Suppressor macrophage (primary cell): ENCODE measurements at regions not wholly inside any gene's neighbourhood (a gene's known extent, or its start where the extent isn't known, plus 50 kb on each side); places are given as distances from the start of the nearest gene placed in this dataset.
A peak's percentile ranks its signal among the peaks of the same experiment; 100 is the strongest.

Experiments used
- DNase-seq, 4 experiments: peaks; one replicate each; pipeline ENCODE4 v3.0.0-alpha.2; 2020 to 2022

- DNase-seq, result no peak
Measured at GRCh38 chr14:87087881-87088280, 905.1 kb downstream of the GALC start.

DNA sequence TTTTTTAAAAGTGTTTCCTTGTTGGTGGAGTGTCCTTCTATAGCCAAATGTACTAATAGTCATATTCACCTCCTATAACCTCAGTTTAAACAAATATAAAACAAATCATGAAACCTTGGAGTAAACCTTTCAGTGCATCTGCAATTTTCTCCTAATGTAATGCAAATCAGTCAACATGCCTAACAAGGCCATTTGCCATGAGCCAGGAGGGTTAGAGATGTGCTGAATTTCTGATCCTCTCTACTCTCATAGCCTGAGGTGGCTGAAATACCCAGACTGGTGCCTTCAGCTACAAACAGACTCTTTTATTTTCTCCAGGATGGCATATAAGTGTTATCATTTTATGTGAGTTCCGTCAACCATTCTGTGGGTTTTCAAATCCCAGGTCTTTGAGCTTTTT, 908.1 kb downstream of the GALC start:
- no peak for DNase-seq

GRCh38 chr14:87082917-87083316, 910.1 kb downstream of the GALC start:
- DNase-seq, result no peak

DNA sequence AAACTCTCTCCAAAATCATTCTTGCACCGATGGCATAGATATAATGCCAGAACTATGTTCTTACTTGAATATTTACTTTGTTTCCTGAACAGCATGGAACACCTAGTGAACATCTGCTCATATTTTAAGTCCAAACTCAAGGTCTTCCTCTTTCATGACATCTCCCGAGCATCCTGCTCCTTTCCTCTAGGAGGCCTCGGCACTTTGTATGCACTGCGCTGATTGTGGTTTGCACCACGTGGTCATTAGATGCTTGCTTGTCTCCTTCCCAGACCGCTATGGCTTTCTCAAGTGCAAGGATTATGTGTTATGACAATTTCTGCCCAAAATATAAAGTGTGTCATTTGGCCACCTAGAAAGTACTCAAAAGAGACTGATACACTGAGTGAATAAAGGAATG, 912.0 kb downstream of the GALC start:
- no peak for DNase-seq

- no peak for DNase-seq
Measured at GRCh38 chr14:87080146-87080545, 912.8 kb downstream of the GALC start.

DNA sequence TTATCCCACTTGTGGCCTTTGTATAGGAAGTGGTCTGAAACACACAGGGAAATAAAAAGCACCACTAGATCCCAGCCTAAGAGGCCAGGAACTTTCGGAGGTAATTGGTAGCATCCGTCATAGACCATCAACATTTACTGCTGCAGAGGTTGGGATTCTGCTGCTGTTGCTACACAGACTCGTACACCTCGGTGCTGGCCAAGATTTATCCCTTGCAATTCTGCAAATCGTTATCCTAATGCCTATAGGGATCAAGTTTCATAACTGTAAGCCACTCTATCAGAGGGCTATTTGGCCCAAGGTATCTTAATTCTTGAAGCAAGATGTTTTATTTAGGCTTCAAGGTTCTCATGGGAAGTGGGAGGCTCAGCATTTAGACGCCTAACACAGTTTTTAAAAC, 913.6 kb downstream of the GALC start:
- DNase-seq, result no peak

DNA sequence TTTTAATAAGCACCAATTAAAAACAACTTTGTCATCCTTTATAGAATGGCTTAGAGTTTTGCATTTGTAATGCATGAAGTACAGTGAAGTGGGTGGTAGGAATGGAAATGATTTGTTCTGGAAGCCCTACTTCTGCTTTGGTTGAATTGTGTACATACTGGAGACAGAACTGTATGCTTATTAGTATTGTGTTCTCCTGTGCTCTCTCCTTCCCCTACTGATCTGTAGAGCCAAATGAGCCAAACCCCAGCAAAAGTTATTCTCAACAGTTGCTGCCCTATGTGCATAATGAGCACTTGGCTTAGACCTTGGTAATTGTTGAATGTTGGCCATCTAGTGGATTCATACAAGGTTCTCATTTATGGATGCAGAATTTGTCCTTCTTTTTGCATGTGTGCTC, 916.1 kb downstream of the GALC start:
- no peak for DNase-seq

DNA sequence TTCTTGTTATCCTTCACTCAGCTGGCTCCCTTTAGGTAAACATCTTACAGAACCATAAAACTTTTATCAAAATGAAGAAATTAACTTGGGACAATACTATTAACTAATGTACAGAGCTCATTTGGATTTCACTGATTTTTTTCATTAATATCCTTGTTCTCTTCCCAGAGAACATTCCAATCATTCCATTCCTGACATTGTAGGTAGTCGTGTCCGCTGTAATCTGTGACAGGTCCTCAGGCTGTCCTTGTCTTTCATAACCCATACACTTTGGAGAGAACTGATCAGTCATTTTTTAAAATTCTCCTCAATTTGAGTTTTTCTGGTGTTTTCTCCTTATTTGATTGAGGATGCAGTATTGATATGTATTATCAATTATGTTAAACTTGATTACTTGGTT, 916.8 kb downstream of the GALC start:
- no peak for DNase-seq

GRCh38 chr14:87073880-87074570, 919.0 kb downstream of the GALC start:
- DNase-seq, result no peak

GRCh38 chr14:87067591-87067990, 925.4 kb downstream of the GALC start:
- no peak for DNase-seq

DNA sequence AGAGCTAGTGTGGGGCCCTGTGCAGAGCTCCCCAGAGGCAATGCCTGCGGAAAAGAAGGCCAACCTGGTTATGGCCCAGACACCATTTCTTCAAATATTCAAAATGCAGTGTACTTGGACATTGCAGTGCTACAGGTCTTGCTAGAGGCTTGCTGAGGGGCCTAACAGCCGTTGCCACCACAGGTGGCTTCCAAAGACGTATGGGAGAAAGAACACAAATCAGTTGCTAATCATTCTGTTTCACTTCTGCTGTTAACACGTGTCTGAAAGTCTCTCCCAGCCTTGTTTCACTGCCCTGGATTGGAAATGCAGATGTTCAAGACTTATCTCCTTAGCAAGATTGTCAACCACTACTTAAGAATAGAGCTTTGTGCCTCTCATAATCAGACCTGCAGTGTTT, 925.9 kb downstream of the GALC start:
- DNase-seq, result peak in 1 of 4 experiments; percentile 0

DNA sequence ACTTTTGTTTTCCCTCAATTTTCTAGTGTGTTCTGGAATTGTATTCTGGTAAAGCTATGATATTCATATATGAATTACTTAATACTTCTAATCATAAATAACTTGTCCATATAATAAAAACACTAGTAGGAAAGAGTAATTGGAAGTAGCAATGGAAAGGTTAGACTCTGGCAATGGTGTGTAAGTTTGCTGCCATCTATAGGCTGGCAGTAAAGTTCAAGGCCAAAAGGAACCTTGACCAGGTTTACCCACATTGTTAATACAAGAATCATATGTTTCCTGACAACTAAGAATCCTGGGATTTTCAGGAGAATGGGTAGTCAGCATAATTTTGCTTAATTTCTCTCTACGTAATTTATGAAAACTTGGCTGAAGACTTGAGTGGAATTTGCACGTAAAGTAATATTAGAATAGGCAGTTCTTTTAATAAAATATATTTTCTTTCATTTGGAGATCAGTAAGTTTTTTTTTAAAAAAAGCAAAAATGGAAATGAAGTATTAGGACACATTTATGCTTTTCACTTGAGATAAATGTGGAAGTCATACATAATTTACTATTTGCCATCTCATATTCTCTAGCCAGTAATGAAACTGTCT, 926.7 kb downstream of the GALC start:
- DNase-seq, result no peak

DNA sequence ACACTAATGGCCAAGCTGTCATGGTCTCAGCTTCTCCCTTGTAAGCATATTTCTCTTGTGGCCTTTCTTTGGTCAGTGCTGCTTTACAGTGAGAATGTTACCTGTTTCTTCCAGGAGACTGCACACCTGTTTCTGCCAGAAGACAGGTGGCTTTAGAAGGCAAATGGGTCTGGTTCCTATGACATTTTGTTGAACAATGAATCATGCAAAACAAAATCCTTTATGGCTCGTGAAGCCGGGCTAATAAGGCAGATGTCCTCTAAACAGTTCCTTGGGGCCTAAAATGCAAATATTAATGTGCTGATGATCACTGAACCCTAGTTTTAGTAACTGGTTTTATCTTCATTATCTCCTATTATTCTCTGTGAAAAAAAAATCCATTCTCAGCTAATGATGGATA, 927.6 kb downstream of the GALC start:
- DNase-seq, result no peak

DNA sequence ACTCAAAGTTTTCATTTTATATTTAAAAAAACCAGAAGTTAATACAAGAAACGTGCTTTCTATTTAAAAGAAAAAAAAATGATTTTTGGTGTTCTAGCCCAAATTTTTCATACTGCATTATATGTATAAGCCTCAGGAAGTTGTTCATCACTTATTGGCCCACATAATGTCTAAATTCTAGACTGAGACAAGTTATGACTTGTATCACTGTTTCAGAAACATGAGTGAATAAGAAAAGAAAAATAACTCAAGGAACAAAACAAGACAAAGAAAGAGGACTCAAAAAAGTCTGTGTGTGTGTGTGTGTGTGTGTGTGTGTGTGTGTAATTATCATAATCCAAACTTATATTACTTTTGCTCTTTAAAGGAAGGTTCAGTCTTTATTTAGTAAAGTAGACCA, 929.8 kb downstream of the GALC start:
- DNase-seq, result no peak

GRCh38 chr14:87060405-87060804, 932.6 kb downstream of the GALC start:
- DNase-seq, result no peak

DNA sequence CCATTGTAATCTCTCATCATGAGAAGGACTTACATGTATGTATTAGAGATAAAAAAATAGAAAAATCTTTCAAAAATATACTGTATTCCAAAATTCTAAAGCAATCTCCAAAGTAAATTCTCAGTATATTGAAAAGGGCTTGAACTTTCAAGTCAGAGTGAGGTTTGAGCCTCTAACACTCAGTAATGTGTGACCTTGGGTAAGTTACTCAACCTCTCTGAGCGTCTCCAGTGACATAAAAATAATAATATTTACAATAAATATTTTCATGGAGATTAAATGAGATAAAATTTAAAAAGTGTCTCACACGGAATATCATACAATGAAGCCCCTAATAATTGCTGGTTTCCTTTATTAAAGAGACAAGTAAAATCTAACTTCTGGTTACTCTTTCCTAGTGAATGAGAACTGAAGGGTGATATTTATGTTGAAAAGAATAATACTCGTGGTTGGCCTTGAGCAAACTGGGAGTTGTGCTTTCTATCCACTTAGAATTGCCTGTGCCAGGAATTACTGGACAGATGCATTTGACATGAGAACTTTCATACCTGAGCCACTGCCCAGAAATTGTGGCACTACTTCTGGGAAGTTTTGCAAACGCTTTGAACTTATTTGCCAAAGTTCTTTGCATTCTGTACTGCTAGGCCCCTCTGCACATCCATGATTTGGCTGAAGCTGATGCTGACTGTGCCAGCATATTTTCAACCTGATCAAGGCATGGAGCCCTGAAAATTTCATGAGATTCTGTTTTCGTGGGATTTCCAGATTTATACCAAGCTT, 933.7 kb downstream of the GALC start:
- DNase-seq, result no peak

DNA sequence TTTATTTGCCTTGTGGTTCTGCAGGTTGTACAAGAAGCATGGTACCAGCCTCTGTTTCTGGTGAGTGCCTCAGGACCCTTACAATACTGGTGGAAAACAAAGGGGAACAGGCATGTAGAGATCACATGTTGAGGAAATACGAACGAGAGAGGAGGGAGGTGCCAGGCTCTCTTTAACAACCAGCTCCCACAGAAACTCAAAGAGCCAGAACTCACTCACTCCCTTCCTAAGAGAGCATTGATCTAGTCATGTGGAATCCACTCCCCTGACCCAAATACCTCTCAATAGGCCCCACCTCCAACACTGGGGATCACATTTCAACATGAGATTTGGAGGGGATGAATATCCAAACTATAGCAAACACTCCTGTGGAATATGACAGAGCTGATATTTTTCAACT, 938.0 kb downstream of the GALC start:
- DNase-seq, result no peak

DNA sequence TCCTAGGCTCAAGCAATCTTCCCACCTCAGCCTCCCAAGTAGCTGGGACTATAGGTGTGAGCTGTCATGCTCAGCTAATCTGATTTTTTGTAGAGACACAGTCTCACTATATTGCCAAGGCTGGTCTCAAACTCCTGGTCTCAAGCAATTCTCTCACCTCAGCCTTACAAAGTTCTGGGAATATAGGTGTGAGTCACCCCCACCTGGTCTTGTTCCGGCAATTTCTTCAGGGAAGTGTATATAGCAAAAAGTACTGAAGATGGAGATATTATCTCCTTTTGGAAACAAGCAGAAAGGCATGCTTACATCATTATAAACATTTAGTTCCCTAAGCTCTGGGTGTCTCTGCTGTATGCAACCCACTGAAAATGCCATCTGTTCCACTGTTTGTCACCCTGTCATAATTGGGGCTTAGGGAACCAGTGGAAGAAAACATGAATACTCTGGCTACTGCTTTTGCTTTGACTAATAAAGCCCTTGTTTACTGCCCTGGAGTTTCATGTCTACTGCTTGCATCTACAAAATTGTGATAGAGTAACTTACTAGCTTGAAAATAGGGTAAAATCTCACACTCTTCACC, 940.2 kb downstream of the GALC start:
- DNase-seq, result no peak

DNA sequence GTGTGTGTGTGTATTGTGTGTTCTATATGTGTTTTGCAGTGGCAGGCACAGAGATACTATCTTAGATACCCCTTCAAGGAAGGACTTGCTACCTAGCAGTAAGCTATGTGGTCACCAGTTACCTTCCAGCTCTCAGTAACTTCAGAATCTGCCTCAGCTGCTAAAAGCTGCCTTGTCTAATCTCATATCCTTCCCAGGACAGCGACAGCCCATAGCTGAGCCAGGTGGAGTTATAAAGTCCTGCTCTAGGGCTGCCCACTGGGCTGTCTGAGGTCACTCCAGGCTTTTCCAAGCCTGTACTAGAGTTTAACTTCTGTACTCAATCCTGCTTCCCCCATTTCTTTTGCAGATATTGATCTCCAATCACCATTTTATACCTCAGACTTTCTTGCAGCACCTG, 942.6 kb downstream of the GALC start:
- DNase-seq, result no peak

DNA sequence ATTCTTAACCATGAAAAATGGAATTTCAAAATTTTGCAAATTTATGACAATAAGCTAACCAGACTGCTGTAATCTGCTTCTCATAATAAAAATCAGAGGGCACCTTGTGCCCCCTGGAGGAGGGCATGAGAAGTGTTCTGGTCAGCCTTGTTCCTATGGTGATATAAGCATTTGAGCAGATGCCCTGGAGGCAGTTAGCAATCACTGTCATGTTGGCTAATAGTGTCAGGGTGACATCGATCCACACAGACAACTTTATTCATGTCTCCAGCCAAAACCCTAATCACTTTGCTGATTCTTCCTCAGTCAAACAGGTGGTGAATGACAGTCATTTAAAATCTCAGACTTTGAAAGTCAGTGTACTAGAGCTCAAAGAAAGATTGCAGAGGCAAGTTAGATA, 943.0 kb downstream of the GALC start:
- DNase-seq, result peak; percentile 9 to 16 (median 12)

DNA sequence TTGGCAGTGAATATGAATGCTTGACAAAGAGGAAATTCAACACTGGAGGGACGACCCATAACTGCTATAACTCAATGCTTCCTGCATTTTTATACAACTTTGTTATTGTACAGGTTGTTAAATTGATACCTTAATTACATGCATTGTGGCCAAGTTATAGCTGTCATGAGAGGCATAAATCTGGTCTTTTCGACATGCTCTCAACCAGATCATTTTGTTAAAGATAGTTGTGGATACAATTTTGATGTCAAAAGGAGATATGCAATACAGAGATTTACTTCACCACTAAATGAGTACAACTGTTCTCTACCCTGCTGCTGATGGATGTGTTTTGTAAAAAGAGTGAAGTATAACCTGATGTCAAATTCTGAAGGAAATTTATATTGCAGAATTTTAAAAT, 946.0 kb downstream of the GALC start:
- no peak for DNase-seq

- no peak for DNase-seq
Measured at GRCh38 chr14:87045956-87046355, 947.0 kb downstream of the GALC start.

GRCh38 chr14:87045246-87045645, 947.7 kb downstream of the GALC start:
- DNase-seq, result no peak

- no peak for DNase-seq
Measured at GRCh38 chr14:87044807-87045206, 948.2 kb downstream of the GALC start.
